Endothelial cell of umbilical vein (primary cell): ENCODE measurements at regions not wholly inside any gene's neighbourhood (a gene's known extent, or its start where the extent isn't known, plus 50 kb on each side); places are given as distances from the start of the nearest gene placed in this dataset.
"Not testable (repeated sequence)": the region's sequence is repeated elsewhere in the genome, so short reads cannot be mapped to it uniquely, and the experiment has no call there.

ENCODE experiments used
- BruUV-seq: library from RNA; stranded (reverse); fragments of 400-500 nt; replicated peaks from 2 replicates; lab custom pipeline; 2021; lab: Mats Ljungman, UMichigan
- CTCF ChIA-PET: fragments of 300-600, 350-600 bp; sonication (Branson Sonifier 250); formaldehyde crosslinking; loops from one replicate; lab custom pipeline; 2021; ENCODE audit warnings: antibody characterized with exemption, inconsistent platforms; lab: Charles Lee
- POLR2A ChIA-PET: fragments of 300-600, 350-600 bp; sonication (Branson Sonifier 250); formaldehyde crosslinking; loops from one replicate; lab custom pipeline; 2021; ENCODE audit warnings: antibody characterized with exemption, inconsistent platforms; lab: Charles Lee
- DNase-seq: peaks from one replicate; pipeline ENCODE4 v3.0.0-alpha.2; 2011; ENCODE audit warnings: low read depth, low spot score
- FAIRE-seq: peaks from 2 replicates; lab custom pipeline; 2011; peaks lifted over from hg19 to GRCh38; lab: Jason Lieb, UNC
- H2AFZ ChIP-seq: 2 replicates; pipeline ENCODE4 v1.6.0; 2012; ENCODE audit warnings: low read depth, low read length, control low read depth, inconsistent platforms
- H3K27ac ChIP-seq: 2 replicates; pipeline ENCODE4 v1.5.1; 2011; ENCODE audit warnings: low read depth, mild to moderate bottlenecking, control low read depth, low read length, moderate library complexity; ENCODE audit not compliant: insufficient read depth
- H3K27me3 ChIP-seq, 2 experiments: 2 replicates each; pipeline versions ENCODE4 v1.6.0 to v1.6.1; 2011; ENCODE audit warnings: low read length in 2 of 2, mixed read lengths in 1 of 2; ENCODE audit not compliant: control insufficient read depth in 2 of 2, insufficient read depth in 2 of 2
- H3K36me3 ChIP-seq, 2 experiments: 2 replicates in 1 of 2; 3 replicates in 1 of 2; pipeline ENCODE4 v1.5.1; 2011; ENCODE audit warnings: low read length in 2 of 2, mild to moderate bottlenecking in 1 of 2, moderate library complexity in 1 of 2; ENCODE audit not compliant: control insufficient read depth in 2 of 2, insufficient read depth in 2 of 2; ENCODE audit errors: extremely low read depth in 1 of 2
- H3K4me1 ChIP-seq: 3 replicates; pipeline ENCODE4 v1.5.1; 2011; ENCODE audit warnings: mild to moderate bottlenecking, low read length; ENCODE audit not compliant: control insufficient read depth, insufficient read depth; ENCODE audit errors: extremely low read depth
- H3K4me2 ChIP-seq: 2 replicates; pipeline ENCODE4 v1.6.1; 2011; ENCODE audit warnings: low read length, control low read depth, mixed read lengths; ENCODE audit not compliant: insufficient read depth
- H3K4me3 ChIP-seq, 3 experiments: fragments of 200-600 bp in 1 of 3; sonication (generic), shearing (Covaris generic) in 1 of 3; replicated peaks in 1 of 3; 2 replicates each; pipeline ENCODE4 v1.5.1; 2011 to 2016; ENCODE audit warnings: control low read depth in 3 of 3, low read length in 3 of 3, mild to moderate bottlenecking in 2 of 3, inconsistent platforms in 1 of 3, low read depth in 1 of 3, moderate library complexity in 1 of 3; ENCODE audit not compliant: insufficient read depth in 1 of 3
- H3K79me2 ChIP-seq: 2 replicates; pipeline ENCODE4 v1.6.0; 2012; ENCODE audit warnings: low read length, inconsistent platforms; ENCODE audit not compliant: control insufficient read depth, insufficient read depth
- H3K9ac ChIP-seq: replicated peaks from 2 replicates; pipeline ENCODE3; 2011; ENCODE audit warnings: low read length, control low read depth; ENCODE audit not compliant: insufficient read depth; ENCODE audit errors: extremely low read depth
- H3K9me1 ChIP-seq: replicated peaks from 3 replicates; pipeline ENCODE4 v1.6.0; 2011; ENCODE audit warnings: mild to moderate bottlenecking, low read length; ENCODE audit not compliant: control insufficient read depth, insufficient read depth; ENCODE audit errors: extremely low read depth
- H3K9me3 ChIP-seq: replicated peaks from 2 replicates; pipeline ENCODE4 v1.5.1; 2012; ENCODE audit warnings: low read length, inconsistent platforms; ENCODE audit not compliant: control insufficient read depth, insufficient read depth
- H4K20me1 ChIP-seq: replicated peaks from 2 replicates; pipeline ENCODE3; 2011; ENCODE audit warnings: mild to moderate bottlenecking, low read length; ENCODE audit not compliant: control insufficient read depth, insufficient read depth; ENCODE audit errors: extremely low read depth
- dilution Hi-C: fragments of 300-500 bp; cut with MboI; formaldehyde crosslinking; loops from one replicate; pipeline ENCODE4 v1.15.0; 2019; ENCODE audit warnings: low sequenced_read_pairs; ENCODE audit not compliant: extremely low pct_ligation_motif_present
- intact Hi-C: fragments of 100-400 bp; cut with micrococcal nuclease; formaldehyde crosslinking; loops from one replicate; pipeline ENCODE4 v1.10.0; 2022

- H3K27ac ChIP-seq, H3K27me3 ChIP-seq, CTCF ChIA-PET, dilution Hi-C loops, BruUV-seq, intact Hi-C loops, H3K9me1 ChIP-seq, H3K4me1 ChIP-seq, H2AFZ ChIP-seq, FAIRE-seq, H4K20me1 ChIP-seq, POLR2A ChIA-PET, H3K9me3 ChIP-seq, DNase-seq, H3K9ac ChIP-seq, H3K4me3 ChIP-seq, H3K4me2 ChIP-seq, H3K36me3 ChIP-seq, H3K79me2 ChIP-seq: not testable (repeated sequence)
Measured at GRCh38 chr9:67605113-67605512, 253.6 kb upstream of the ANKRD20A1 start.

- H3K4me3 ChIP-seq, H3K9ac ChIP-seq, POLR2A ChIA-PET, H3K36me3 ChIP-seq, FAIRE-seq, H3K9me3 ChIP-seq, DNase-seq, H2AFZ ChIP-seq, H3K9me1 ChIP-seq, H3K27ac ChIP-seq, H4K20me1 ChIP-seq, H3K79me2 ChIP-seq, CTCF ChIA-PET, BruUV-seq, H3K4me1 ChIP-seq, dilution Hi-C loops, intact Hi-C loops, H3K4me2 ChIP-seq, H3K27me3 ChIP-seq: not testable (repeated sequence)
Measured at GRCh38 chr9:67603609-67604008, 255.1 kb upstream of the ANKRD20A1 start.

- H4K20me1 ChIP-seq, H3K4me1 ChIP-seq, H3K27ac ChIP-seq, dilution Hi-C loops, H3K9ac ChIP-seq, POLR2A ChIA-PET, H3K4me2 ChIP-seq, H3K9me3 ChIP-seq, H3K36me3 ChIP-seq, H2AFZ ChIP-seq, H3K79me2 ChIP-seq, H3K27me3 ChIP-seq, CTCF ChIA-PET, H3K4me3 ChIP-seq, H3K9me1 ChIP-seq, BruUV-seq, FAIRE-seq, DNase-seq, intact Hi-C loops: not testable (repeated sequence)
Measured at GRCh38 chr9:67592424-67592823, 266.3 kb upstream of the ANKRD20A1 start.

GRCh38 chr9:67555874-67556273 is 302.9 kb upstream of the ANKRD20A1 start:
- H4K20me1 ChIP-seq, intact Hi-C loops, H3K9me1 ChIP-seq, H3K9ac ChIP-seq, dilution Hi-C loops, H3K27me3 ChIP-seq, H3K36me3 ChIP-seq, DNase-seq, H3K4me2 ChIP-seq, H3K27ac ChIP-seq, H2AFZ ChIP-seq, FAIRE-seq, H3K9me3 ChIP-seq, CTCF ChIA-PET, H3K79me2 ChIP-seq, H3K4me3 ChIP-seq, BruUV-seq, H3K4me1 ChIP-seq, POLR2A ChIA-PET: not testable (repeated sequence)
